GM20431 (cell line): ENCODE measurements at regions not wholly inside any gene's neighbourhood (a gene's known extent, or its start where the extent isn't known, plus 50 kb on each side); places are given as distances from the start of the nearest gene placed in this dataset.

ENCODE experiments used
- in situ Hi-C: fragments of 300-500 bp; cut with MseI, MboI; formaldehyde crosslinking; loops from one replicate; pipeline ENCODE4 v1.15.0; 2020; ENCODE audit warnings: low sequenced_read_pairs; ENCODE audit not compliant: unreplicated experiment

GRCh38 chr1:25084407-25084806 lies 147.9 kb downstream of the SYF2 start:
- in situ Hi-C loops = no loop called here

DNA sequence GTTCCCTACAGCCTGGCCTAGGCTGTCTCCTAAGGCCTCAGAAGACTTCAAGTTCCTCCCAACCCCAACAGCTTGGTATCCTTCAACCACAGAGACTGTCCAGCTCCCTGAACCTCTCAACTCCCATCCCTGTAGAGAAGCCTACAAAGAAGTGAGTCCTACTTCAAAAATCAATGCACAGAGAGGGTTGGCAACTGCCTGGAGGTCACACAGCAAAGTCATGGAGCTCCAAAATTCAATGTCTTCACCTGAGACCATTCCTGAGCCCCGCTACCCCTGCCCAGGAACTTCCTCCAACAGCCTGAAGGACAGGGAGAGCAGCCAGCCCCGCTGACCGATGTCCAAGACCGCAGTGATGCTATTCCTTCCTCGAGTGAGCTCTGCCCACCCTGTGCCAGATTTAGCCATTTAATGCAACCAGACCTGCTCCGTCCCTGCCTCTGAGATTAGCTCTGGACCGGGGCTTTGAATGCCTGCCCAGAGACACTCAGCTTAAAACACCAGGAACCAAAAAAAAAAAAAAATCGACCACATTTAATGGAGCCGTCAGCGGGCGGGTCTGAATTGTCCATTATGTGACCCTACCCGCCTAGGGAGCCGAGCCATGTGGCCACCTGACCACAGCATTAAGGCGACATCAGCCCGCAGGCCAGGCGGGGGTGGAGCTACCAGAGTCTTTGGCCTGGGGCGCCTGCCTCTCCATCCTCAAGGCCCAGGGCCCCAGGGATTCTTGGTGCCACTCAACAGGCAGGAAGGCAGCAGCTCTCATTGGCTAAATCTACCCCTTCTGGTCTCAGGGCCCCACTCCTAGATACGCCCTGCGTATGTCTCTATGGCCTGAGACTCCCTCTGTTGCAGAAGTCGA lies 148.6 kb downstream of the SYF2 start:
- in situ Hi-C loops = no loop called here

- in situ Hi-C loops = no loop called here
Measured at GRCh38 chr1:25082995-25083394, 149.3 kb downstream of the SYF2 start.

- in situ Hi-C loops = no loop called here
Measured at GRCh38 chr1:25082216-25082899, 149.9 kb downstream of the SYF2 start.

GRCh38 chr1:25081496-25081895 lies 150.8 kb downstream of the SYF2 start:
- in situ Hi-C loops = no loop called here

DNA sequence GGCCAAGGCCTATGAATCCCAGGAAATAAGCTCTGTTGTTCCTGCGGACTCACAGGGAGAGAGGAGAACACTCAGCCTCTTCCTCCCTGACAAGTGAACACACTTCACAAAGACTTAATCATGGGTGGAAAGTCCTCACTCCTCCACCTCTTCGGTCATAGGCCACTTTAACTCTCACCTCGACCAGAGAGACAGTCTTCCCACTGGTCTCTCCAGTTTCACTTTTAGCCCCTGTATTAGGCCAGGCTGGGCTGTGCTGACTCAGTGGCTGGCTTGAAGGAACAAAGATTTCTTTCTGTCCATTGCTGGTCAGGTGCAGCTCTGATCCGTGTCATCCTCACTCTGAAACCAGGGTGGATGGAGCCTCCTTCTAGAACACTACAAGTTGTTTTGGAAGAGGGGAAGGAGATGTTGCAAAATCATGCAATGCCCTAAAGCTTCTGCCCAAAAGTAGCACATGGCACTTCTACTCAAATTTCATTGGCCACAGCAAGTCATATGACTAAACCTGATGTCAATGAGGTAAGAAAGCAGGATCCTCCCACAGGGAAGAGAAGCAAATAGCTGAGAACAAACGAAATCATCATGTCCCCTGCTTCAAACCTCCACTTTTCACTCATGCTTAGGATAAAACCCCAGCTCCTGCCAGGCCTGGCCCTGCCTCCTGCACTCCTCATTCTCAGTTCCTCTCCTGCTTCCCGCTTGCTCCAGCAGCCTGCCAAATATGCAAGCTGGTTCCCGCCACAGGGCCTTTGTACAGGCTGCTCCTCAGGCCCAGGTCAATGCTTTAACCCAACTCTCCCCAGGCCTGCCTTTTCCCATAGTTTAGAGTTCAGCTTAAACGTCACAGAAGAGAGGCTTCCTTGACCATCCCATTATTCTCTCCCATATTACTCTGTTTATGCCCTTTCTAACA lies 150.5 kb upstream of the RUNX3 start:
- in situ Hi-C loops = no loop called here

DNA sequence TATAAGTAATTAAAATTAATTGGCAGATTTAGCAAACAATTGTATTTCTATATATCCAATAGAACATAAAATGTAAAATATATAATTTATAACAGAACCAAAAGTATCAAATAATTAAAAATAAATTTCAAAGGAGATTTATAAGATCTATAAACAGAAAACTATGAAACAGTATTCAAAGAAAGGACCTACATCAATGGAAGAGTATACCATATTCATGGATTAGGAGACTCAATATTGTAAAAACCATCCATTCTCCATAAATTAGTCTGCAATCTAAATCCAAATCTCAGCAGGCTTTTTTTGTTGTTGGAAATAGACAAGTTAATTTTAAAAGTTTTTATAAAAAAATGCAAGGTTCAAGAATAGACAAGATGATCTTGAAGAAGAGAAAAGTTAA lies 149.0 kb upstream of the RUNX3 start:
- in situ Hi-C loops = no loop called here

- in situ Hi-C loops = no loop called here
Measured at GRCh38 chr1:25074351-25075227, 144.5 kb upstream of the RUNX3 start.

GRCh38 chr1:25073640-25074270 lies 143.7 kb upstream of the RUNX3 start:
- in situ Hi-C loops = no loop called here

DNA sequence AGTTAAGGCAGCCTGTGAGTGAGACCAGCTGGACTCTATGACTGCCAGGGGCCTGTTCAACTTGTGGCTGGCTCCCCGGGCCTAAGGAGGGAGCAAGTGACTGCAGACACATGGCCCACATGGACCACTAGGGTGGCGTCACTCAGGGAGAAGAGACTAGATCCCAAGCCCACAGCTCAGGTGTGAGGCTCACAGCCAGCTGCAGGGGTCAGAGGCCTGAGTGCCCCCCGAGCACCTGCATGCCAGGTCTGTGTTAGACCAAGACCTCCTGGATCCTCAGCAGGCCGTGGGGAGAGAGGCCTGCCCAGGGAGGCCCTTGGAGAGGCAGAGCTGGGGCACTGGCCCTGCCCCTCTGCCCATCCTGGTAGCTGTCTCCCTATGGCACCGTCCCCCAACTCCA lies 142.4 kb upstream of the RUNX3 start:
- in situ Hi-C loops = no loop called here

DNA sequence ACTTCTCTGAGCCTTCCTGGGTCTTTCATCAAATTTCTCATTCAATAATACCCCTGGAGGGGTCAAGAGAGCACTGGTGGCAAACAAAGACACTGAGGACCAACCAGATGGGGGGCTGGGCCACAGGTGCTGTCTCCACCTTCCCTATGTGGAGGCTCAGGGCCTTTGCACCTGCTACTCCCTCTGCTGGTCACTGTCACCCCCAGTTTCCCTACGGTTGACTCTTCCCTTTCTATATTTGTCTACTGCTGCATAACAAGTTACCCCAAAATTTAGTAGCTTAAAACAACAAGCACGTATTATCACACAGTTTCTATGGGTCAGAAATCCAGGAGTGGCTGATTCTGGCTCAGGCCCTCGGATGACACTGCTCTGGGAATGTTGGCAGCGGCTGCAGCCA lies 138.8 kb upstream of the RUNX3 start:
- in situ Hi-C loops = no loop called here

GRCh38 chr1:25068316-25068715 lies 138.2 kb upstream of the RUNX3 start:
- in situ Hi-C loops = no loop called here

- in situ Hi-C loops = no loop called here
Measured at GRCh38 chr1:25067518-25068251, 137.6 kb upstream of the RUNX3 start.

DNA sequence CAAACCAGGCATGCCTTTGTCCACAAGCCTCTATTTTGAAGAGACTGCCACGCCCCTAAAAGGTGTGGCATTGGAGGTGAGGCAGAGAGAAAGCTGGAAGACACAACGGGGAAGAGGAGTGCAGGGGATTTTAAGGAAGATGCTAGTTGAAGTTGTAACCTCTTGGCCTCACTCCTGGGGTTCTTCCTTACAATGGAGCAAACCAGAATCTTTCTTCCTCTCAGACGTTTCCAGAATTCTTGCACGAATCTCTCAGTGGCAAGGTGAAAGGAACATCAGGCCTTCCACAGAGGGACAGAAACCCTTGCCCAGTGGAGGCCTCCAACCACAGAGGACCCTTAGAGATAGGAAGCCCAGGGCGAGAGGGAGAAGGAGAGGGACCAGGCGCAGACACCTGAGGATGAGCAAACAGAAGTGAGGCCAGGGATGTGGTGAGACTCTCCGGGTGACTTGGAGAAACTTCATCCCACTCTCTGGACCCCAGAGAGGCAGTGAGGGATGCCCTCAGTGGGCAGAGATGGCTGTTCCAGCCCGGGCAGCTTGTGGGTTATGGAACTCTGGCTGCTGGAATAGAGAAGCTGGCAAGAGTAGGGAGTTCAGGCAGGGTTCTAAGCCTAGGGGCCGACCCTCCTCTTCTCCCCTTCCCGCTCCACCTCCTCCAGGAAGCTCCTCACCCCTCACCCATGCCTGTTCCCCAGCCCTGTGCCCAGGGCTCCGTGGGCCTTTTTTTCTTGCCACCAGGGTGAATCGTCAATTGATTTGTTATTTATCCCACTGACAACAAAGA lies 136.8 kb upstream of the RUNX3 start:
- in situ Hi-C loops = no loop called here

- in situ Hi-C loops = no loop called here
Measured at GRCh38 chr1:25066256-25066655, 136.2 kb upstream of the RUNX3 start.

DNA sequence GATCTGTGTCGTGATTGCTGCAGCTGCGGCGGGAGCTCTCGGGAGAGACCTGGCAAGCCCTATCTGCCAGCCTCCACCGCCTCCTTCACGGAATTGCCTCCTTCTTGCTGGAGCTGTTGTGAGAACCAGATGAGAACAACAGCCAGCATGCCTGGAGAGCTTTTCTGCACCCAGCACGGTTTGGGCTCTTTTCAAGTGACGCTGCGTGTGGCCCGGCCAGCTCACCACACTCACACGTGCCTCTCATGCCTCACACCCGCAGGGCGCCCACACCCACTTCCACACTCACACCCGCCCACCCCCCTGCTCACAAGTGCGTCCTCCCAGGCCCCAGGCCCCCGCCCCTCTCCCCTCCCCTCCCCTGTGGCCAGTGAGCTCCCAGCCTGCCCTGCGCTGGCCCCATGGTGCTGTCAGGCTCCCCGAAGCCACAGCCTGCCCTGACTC lies 135.7 kb upstream of the RUNX3 start:
- in situ Hi-C loops = no loop called here

DNA sequence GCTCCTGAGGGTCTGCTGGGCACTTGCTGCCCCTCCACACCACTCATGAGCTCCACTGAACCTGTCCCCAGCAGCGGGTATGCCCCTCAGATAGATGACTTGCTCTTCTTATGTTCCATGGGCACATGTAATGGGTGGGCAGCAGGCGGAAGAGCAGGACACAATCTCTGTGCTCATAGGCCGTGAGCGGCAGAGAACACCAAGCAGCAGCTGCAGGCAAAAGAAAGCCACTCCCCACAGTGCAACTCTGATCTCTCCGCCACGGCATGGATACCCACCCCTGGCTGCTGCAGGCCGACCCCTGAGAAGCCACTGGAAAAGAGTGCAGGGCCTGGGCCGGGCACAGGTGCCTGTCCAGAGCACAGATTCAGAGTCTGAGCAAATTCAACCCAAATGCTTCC lies 135.2 kb upstream of the RUNX3 start:
- in situ Hi-C loops = no loop called here
